GM23338 (cell line): ENCODE measurements at regions not wholly inside any gene's neighbourhood (a gene's known extent, or its start where the extent isn't known, plus 50 kb on each side); places are given as distances from the start of the nearest gene placed in this dataset.

Experiments
- ATAC-seq: fragments of 200-7000 bp; cut with Tn5 transposase; 3 replicates; pipeline ENCODE4 v1.9.1; 2020
- DNase-seq: peaks from one replicate; pipeline ENCODE4 v3.0.0-alpha.2; 2015; ENCODE audit warnings: low spot score
- H2AFZ ChIP-seq: fragments of 200-600 bp; sonication (generic); 2 replicates; pipeline ENCODE4 v1.8.0; 2016; ENCODE audit warnings: antibody characterized with exemption, mild to moderate bottlenecking, moderate library complexity
- H3F3A ChIP-seq: fragments of 200-600 bp; sonication (generic); replicated peaks from 2 replicates; pipeline ENCODE4 v1.8.0; 2017; ENCODE audit warnings: antibody characterized with exemption, mixed run types, low read depth
- H3K27ac ChIP-seq: fragments of 200-600 bp; sonication (generic); 2 replicates; pipeline ENCODE4 v1.6.1; 2016; ENCODE audit warnings: low read depth
- H3K27me3 ChIP-seq: fragments of 200-600 bp; sonication (generic); 2 replicates; pipeline ENCODE4 v1.8.0; 2016; ENCODE audit warnings: mild to moderate bottlenecking, mixed run types, moderate library complexity; ENCODE audit not compliant: insufficient read depth
- H3K36me3 ChIP-seq: fragments of 200-600 bp; sonication (generic); 2 replicates; pipeline ENCODE4 v1.8.0; 2016; ENCODE audit warnings: mild to moderate bottlenecking; ENCODE audit not compliant: insufficient read depth
- H3K4me1 ChIP-seq: fragments of 200-600 bp; sonication (generic); 2 replicates; pipeline ENCODE4 v1.8.0; 2016; ENCODE audit warnings: mild to moderate bottlenecking, moderate library complexity; ENCODE audit not compliant: insufficient read depth
- H3K4me2 ChIP-seq: fragments of 200-600 bp; sonication (generic); 2 replicates; pipeline ENCODE4 v1.7.1; 2017; ENCODE audit warnings: mixed run types
- H3K4me3 ChIP-seq: fragments of 200-600 bp; sonication (generic); 2 replicates; pipeline ENCODE4 v1.6.1; 2016; ENCODE audit warnings: mixed run types
- H3K79me2 ChIP-seq: fragments of 200-600 bp; sonication (generic); replicated peaks from 2 replicates; pipeline ENCODE4 v1.8.0; 2017; ENCODE audit warnings: mild to moderate bottlenecking; ENCODE audit not compliant: insufficient read depth
- H3K9me2 ChIP-seq: fragments of 200-600 bp; sonication (generic); 2 replicates; pipeline ENCODE4 v1.8.0; 2017; ENCODE audit not compliant: insufficient read depth
- H4K20me1 ChIP-seq: fragments of 200-600 bp; sonication (generic); replicated peaks from 2 replicates; pipeline ENCODE4 v1.8.0; 2017; ENCODE audit warnings: mild to moderate bottlenecking; ENCODE audit not compliant: insufficient read depth
- H3K27ac Mint-ChIP-seq: 2 replicates; pipeline ENCODE4 v1.8.0; 2020; ENCODE audit warnings: inconsistent platforms, mild to moderate bottlenecking, moderate library complexity, mixed read lengths
- H3K27me3 Mint-ChIP-seq: 3 replicates; pipeline ENCODE4 v1.8.0; 2022; ENCODE audit warnings: low read depth, mild to moderate bottlenecking, moderate library complexity, mixed read lengths, inconsistent platforms; ENCODE audit not compliant: insufficient read depth, poor library complexity
- H3K36me3 Mint-ChIP-seq: 3 replicates; pipeline ENCODE4 v1.8.0; 2021; ENCODE audit warnings: low read depth, mild to moderate bottlenecking, inconsistent platforms, moderate library complexity, mixed read lengths
- H3K4me1 Mint-ChIP-seq: 3 replicates; pipeline ENCODE4 v1.8.0; 2020; ENCODE audit warnings: mild to moderate bottlenecking, inconsistent platforms, mixed read lengths
- H3K4me3 Mint-ChIP-seq: 3 replicates; pipeline ENCODE4 v1.8.0; 2021; ENCODE audit warnings: moderate library complexity, mild to moderate bottlenecking, inconsistent platforms, mixed read lengths
- H3K9me3 Mint-ChIP-seq: 3 replicates; pipeline ENCODE4 v1.8.0; 2020; ENCODE audit warnings: moderate library complexity, mild to moderate bottlenecking, inconsistent platforms, mixed read lengths
- EZH2phosphoT487 ChIP-seq: fragments of 200-600 bp; sonication (generic); IDR thresholded peaks from one replicate; pipeline ENCODE4 v1.8.1; 2018; ENCODE audit warnings: antibody characterized with exemption; ENCODE audit not compliant: unreplicated experiment
- JUNB ChIP-seq: IDR thresholded peaks from one replicate; pipeline ENCODE4 v1.6.1; 2016; ENCODE audit warnings: antibody characterized with exemption; ENCODE audit not compliant: unreplicated experiment
- NANOG ChIP-seq: IDR thresholded peaks from 2 replicates; pipeline ENCODE4 v1.6.1; 2016; ENCODE audit warnings: antibody characterized with exemption, borderline replicate concordance
- POLR2AphosphoS5 ChIP-seq: IDR thresholded peaks from 2 replicates; pipeline ENCODE4 v1.6.1; 2016; ENCODE audit warnings: antibody characterized with exemption, low read depth
- STAT1 ChIP-seq: IDR thresholded peaks from one replicate; pipeline ENCODE4 v1.6.1; 2016; ENCODE audit warnings: antibody characterized with exemption; ENCODE audit not compliant: unreplicated experiment
- ZNF114 ChIP-seq: fragments of 250-450 bp; sonication (Bioruptor Pico); IDR thresholded peaks from 2 replicates; pipeline ENCODE4 v1.5.0; 2020; ENCODE audit warnings: mild to moderate bottlenecking, moderate library complexity
- ZNF331 ChIP-seq: fragments of 250-450 bp; sonication (Bioruptor Pico); IDR thresholded peaks from 2 replicates; pipeline ENCODE4 v1.5.0; 2020; ENCODE audit warnings: low read depth, mild to moderate bottlenecking, moderate library complexity
- TF ChIP-seq, protein P1 (sequence below): IDR thresholded peaks from one replicate; pipeline ENCODE4 v1.6.1; 2018; ENCODE audit warnings: antibody characterized with exemption; ENCODE audit not compliant: unreplicated experiment
- TF ChIP-seq, protein P2 (sequence below), 2 experiments: fragments of 200-600 bp in 1 of 2; sonication (generic) in 1 of 2; conservative IDR thresholded peaks; 2 replicates each; pipeline versions ENCODE4 v1.5.1 to v1.6.1; 2016 to 2017; ENCODE audit warnings: antibody characterized with exemption in 2 of 2, low read depth in 2 of 2, mild to moderate bottlenecking in 2 of 2, moderate library complexity in 1 of 2

DNA sequence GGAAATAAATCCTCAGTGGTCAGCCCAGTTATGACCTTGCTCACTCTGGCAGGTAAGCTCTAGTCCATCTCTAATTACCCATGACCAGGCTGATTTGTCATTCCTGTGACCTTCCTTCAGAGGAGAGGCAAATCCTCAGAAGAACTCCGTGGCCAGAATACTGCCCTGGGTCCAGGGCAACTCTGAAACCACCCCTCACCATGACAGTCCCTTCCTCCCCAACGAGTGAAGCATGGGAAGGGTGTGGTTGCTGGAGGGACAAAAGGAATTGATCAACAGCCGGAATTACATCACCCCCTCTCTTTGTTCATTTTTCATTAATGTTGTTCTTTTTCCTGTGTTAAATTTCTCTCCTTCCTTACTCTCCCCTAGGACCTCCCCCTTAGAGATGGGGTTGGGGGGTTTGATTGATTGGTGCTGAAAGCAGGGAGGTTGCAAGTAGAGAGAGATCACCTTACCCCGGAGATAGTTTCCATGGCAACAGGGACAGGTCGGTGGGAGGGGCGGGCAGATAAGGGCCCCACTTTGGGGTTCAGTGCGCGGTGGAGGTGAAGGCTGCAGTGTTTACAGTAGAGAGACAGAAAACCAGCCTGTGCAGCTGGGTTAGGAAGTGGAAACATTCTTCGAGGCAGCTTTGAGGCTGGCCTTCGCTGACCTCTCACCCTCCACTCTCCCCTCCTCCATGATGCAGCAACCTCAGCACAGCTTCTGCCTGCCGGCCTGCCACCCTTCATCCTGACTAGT is 647.4 kb downstream of the BCOR start:
- Histone ChIP-seq H3K27me3 (no peaks in the 10 kb centered on the region), H3K4me3 (no peak overlapping the region), H3K27ac (no peak overlapping the region), H3K4me1 (no peaks in the 10 kb centered on the region), H2AFZ (no peak overlapping the region), H3K4me2 (no peak overlapping the region), H4K20me1 (no peaks in the 10 kb centered on the region), H3K9me2 (no peaks in the 10 kb centered on the region), H3K79me2 (no peaks in the 10 kb centered on the region), H3K36me3 (no peaks in the 10 kb centered on the region), H3F3A (no peaks in the 10 kb centered on the region)
- Mint-ChIP-seq H3K27me3 (peaks cover 2% of the 10 kb centered on the region), H3K27ac (no peak overlapping the region), H3K4me1 (peaks cover 3% of the 10 kb centered on the region; the same call in 1 of the 3 replicates), H3K36me3 (no peaks in the 10 kb centered on the region), H3K4me3 (no peak overlapping the region), H3K9me3 (0 out of 3 replicates have a peak, but pooled peaks cover under 1% of the 10 kb centered on the region)
- no peak for ATAC-seq
- DNase-seq, result peak; percentile 7
- TF ChIP-seq ZNF114 (CRISPR knock-in tag) (no peak), ZNF331 (CRISPR knock-in tag) (no peak)
- TF ChIP-seq, protein P1, sequence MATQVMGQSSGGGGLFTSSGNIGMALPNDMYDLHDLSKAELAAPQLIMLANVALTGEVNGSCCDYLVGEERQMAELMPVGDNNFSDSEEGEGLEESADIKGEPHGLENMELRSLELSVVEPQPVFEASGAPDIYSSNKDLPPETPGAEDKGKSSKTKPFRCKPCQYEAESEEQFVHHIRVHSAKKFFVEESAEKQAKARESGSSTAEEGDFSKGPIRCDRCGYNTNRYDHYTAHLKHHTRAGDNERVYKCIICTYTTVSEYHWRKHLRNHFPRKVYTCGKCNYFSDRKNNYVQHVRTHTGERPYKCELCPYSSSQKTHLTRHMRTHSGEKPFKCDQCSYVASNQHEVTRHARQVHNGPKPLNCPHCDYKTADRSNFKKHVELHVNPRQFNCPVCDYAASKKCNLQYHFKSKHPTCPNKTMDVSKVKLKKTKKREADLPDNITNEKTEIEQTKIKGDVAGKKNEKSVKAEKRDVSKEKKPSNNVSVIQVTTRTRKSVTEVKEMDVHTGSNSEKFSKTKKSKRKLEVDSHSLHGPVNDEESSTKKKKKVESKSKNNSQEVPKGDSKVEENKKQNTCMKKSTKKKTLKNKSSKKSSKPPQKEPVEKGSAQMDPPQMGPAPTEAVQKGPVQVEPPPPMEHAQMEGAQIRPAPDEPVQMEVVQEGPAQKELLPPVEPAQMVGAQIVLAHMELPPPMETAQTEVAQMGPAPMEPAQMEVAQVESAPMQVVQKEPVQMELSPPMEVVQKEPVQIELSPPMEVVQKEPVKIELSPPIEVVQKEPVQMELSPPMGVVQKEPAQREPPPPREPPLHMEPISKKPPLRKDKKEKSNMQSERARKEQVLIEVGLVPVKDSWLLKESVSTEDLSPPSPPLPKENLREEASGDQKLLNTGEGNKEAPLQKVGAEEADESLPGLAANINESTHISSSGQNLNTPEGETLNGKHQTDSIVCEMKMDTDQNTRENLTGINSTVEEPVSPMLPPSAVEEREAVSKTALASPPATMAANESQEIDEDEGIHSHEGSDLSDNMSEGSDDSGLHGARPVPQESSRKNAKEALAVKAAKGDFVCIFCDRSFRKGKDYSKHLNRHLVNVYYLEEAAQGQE, result no peak

DNA sequence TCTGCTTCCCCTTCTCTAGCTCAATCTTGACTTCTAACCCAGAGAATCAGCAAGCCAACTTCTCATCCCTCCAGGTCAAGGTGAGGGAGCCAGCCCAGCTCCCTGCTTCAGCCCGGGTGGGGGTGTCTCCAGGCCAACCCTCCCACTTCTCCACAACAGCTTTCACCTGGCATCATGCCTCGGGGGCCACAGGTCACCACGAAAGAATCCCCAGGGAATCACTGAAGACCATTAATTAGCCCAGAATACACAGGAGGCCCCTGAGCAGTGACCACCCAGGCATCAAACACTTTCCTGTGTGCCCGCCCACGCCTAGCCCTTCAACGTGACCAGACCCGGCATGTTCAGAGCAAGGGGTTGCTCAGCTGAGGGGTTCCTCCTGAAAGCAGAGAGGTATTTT is 646.7 kb downstream of the BCOR start:
- ATAC-seq, result no peak
- Mint-ChIP-seq H3K9me3 (no peaks in the 10 kb centered on the region), H3K4me3 (no peak overlapping the region), H3K27me3 (peaks cover 2% of the 10 kb centered on the region), H3K36me3 (no peaks in the 10 kb centered on the region), H3K27ac (no peak overlapping the region), H3K4me1 (peaks cover 3% of the 10 kb centered on the region; the same call in 1 of the 3 replicates)
- no peak overlapping the region for H3K4me3 ChIP-seq
- H3K4me2 ChIP-seq, result no peak overlapping the region
- H3K27me3 ChIP-seq, result no peaks in the 10 kb centered on the region
- no peaks in the 10 kb centered on the region for H3K36me3 ChIP-seq
- no peak for DNase-seq
- H3F3A ChIP-seq, result no peaks in the 10 kb centered on the region
- H3K4me1 ChIP-seq, result no peaks in the 10 kb centered on the region
- H4K20me1 ChIP-seq, result no peaks in the 10 kb centered on the region
- no peak overlapping the region for H3K27ac ChIP-seq
- no peaks in the 10 kb centered on the region for H3K79me2 ChIP-seq
- no peaks in the 10 kb centered on the region for H3K9me2 ChIP-seq
- H2AFZ ChIP-seq, result no peak overlapping the region
- TF ChIP-seq, protein P1, result no peak
- no peak for TF ChIP-seq STAT1
- TF ChIP-seq POLR2AphosphoS5, result no peak
- TF ChIP-seq ZNF331 (CRISPR knock-in tag), result no peak
- no peak for TF ChIP-seq NANOG
- TF ChIP-seq EZH2phosphoT487, result no peak
- TF ChIP-seq ZNF114 (CRISPR knock-in tag), result no peak
- TF ChIP-seq JUNB, result no peak
- TF ChIP-seq, protein P2, sequence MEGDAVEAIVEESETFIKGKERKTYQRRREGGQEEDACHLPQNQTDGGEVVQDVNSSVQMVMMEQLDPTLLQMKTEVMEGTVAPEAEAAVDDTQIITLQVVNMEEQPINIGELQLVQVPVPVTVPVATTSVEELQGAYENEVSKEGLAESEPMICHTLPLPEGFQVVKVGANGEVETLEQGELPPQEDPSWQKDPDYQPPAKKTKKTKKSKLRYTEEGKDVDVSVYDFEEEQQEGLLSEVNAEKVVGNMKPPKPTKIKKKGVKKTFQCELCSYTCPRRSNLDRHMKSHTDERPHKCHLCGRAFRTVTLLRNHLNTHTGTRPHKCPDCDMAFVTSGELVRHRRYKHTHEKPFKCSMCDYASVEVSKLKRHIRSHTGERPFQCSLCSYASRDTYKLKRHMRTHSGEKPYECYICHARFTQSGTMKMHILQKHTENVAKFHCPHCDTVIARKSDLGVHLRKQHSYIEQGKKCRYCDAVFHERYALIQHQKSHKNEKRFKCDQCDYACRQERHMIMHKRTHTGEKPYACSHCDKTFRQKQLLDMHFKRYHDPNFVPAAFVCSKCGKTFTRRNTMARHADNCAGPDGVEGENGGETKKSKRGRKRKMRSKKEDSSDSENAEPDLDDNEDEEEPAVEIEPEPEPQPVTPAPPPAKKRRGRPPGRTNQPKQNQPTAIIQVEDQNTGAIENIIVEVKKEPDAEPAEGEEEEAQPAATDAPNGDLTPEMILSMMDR (conservative IDR thresholded peaks at IDR 0.05; ENCODE audit: low read depth in 2 of 2), result no peak
